ENCODE measurements at regions not wholly inside any gene's neighbourhood (a gene's known extent, or its start where the extent isn't known, plus 50 kb on each side); places are given as distances from the start of the nearest gene placed in this dataset.

- Mint-ChIP-seq H3K9me3 (ENCODE audit: insufficient read depth) (no peaks in the 10 kb centered on the region), H3K4me3 (no peak overlapping the region), H3K27ac (no peak overlapping the region), H3K36me3 (ENCODE audit: low read depth) (no peaks in the 10 kb centered on the region), H3K4me1 (ENCODE audit: low read depth) (no peaks in the 10 kb centered on the region), H3K27me3 (ENCODE audit: low read depth) (no peaks in the 10 kb centered on the region)
- DNase-seq (no peak), ATAC-seq (no peak)
- POLR2A ChIA-PET, result no interaction called here
- CTCF ChIA-PET, result no interaction called here
Measured at GRCh38 chr1:208923456-208923855, 660.1 kb upstream of the CAMK1G start.

GRCh38 chr1:208923946-208924720, 659.4 kb upstream of the CAMK1G start:
- Mint-ChIP-seq H3K9me3 (ENCODE audit: insufficient read depth) (no peaks in the 10 kb centered on the region), H3K36me3 (ENCODE audit: low read depth) (no peaks in the 10 kb centered on the region), H3K4me3 (no peak overlapping the region), H3K4me1 (ENCODE audit: low read depth) (no peaks in the 10 kb centered on the region), H3K27ac (no peak overlapping the region), H3K27me3 (ENCODE audit: low read depth) (no peaks in the 10 kb centered on the region)
- CTCF ChIA-PET, result no interaction called here
- no peak for ATAC-seq
- no peak for DNase-seq
- POLR2A ChIA-PET, result no interaction called here

DNA sequence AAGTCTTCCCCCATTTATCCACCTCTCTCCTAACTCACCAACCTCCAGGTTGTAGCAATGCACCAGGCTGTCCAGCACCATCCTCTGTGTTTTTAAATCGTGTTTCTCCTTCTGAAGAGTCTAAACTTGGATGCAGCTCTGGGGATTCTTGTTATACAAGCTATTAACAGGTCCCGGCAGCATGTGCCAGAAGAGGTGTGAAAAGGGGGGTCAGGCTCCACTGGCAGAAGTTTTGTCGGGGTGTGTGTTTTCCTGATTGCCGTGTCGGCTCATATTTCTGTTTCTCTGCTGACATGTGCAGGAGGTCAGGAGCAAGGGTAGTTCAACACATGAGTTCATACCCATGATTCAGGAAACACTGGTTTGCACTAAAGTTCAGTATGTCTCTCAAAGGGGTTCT, 658.6 kb upstream of the CAMK1G start:
- no peaks in the 10 kb centered on the region for H3K27me3 Mint-ChIP-seq (ENCODE audit: low read depth)
- H3K27ac Mint-ChIP-seq, result no peak overlapping the region
- H3K9me3 Mint-ChIP-seq (ENCODE audit: insufficient read depth), result no peaks in the 10 kb centered on the region
- H3K4me1 Mint-ChIP-seq (ENCODE audit: low read depth), result no peaks in the 10 kb centered on the region
- no peak overlapping the region for H3K4me3 Mint-ChIP-seq
- ChIA-PET POLR2A (no interaction called here), CTCF (no interaction called here)
- DNase-seq, result no peak
- ATAC-seq, result no peak
- no peaks in the 10 kb centered on the region for H3K36me3 Mint-ChIP-seq (ENCODE audit: low read depth)

- Mint-ChIP-seq H3K9me3 (ENCODE audit: insufficient read depth) (no peaks in the 10 kb centered on the region), H3K27ac (no peak overlapping the region), H3K27me3 (ENCODE audit: low read depth) (no peaks in the 10 kb centered on the region), H3K4me3 (no peak overlapping the region), H3K4me1 (ENCODE audit: low read depth) (no peaks in the 10 kb centered on the region), H3K36me3 (ENCODE audit: low read depth) (no peaks in the 10 kb centered on the region)
- ATAC-seq, result no peak
- POLR2A ChIA-PET, result no interaction called here
- CTCF ChIA-PET, result no interaction called here
- DNase-seq, result no peak
Measured at GRCh38 chr1:208928349-208929010, 655.0 kb upstream of the CAMK1G start.

GRCh38 chr1:208929575-208929974, 653.9 kb upstream of the CAMK1G start:
- H3K4me1 Mint-ChIP-seq (ENCODE audit: low read depth), result no peaks in the 10 kb centered on the region
- POLR2A ChIA-PET, result no interaction called here
- H3K27ac Mint-ChIP-seq, result no peak overlapping the region
- no peak for DNase-seq
- no peaks in the 10 kb centered on the region for H3K36me3 Mint-ChIP-seq (ENCODE audit: low read depth)
- CTCF ChIA-PET, result no interaction called here
- no peaks in the 10 kb centered on the region for H3K9me3 Mint-ChIP-seq (ENCODE audit: insufficient read depth)
- ATAC-seq, result no peak
- H3K27me3 Mint-ChIP-seq (ENCODE audit: low read depth), result no peaks in the 10 kb centered on the region
- H3K4me3 Mint-ChIP-seq, result no peak overlapping the region

GRCh38 chr1:208931936-208932335, 651.6 kb upstream of the CAMK1G start:
- POLR2A ChIA-PET, result no interaction called here
- H3K36me3 Mint-ChIP-seq (ENCODE audit: low read depth), result no peaks in the 10 kb centered on the region
- no peaks in the 10 kb centered on the region for H3K4me1 Mint-ChIP-seq (ENCODE audit: low read depth)

DNA sequence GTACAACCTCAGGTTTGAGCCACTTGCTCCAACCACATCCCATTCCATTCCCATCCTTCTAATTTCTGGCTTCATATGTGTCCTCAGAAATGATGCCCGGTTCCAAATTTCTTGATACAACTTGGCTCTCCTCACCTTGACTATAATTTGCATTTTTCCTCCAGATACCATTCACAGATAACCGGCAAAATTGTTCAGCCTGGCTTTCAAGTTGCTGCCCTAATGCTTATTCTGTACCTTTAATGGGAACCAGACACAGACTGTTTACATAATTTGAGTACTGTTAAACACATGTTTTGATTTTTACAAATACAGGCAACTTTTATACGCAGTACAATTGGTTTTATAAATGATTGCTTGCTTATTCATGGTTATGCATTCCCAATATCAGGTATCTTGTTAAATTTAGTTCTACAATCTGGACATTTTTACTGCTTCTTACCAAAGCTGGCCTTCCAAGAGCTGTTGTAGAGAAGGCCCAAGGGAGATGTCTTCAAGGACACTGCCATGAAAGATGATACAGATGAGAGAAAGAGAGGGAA, 649.5 kb upstream of the CAMK1G start:
- Mint-ChIP-seq H3K36me3 (ENCODE audit: low read depth) (no peaks in the 10 kb centered on the region), H3K4me1 (ENCODE audit: low read depth) (no peaks in the 10 kb centered on the region), H3K4me3 (no peak overlapping the region), H3K27ac (no peak overlapping the region), H3K27me3 (ENCODE audit: low read depth) (no peaks in the 10 kb centered on the region), H3K9me3 (ENCODE audit: insufficient read depth) (no peaks in the 10 kb centered on the region)
- DNase-seq, result no peak
- ATAC-seq, result no peak
- POLR2A ChIA-PET, result no interaction called here
- CTCF ChIA-PET, result no interaction called here

More at GRCh38 chr1:208931936-208932335, 651.6 kb upstream of the CAMK1G start:
- ATAC-seq (no peak), DNase-seq (no peak)
- Mint-ChIP-seq H3K9me3 (ENCODE audit: insufficient read depth) (no peaks in the 10 kb centered on the region), H3K4me3 (no peak overlapping the region), H3K27me3 (ENCODE audit: low read depth) (no peaks in the 10 kb centered on the region), H3K27ac (no peak overlapping the region)
- CTCF ChIA-PET, result no interaction called here

GRCh38 chr1:208934933-208935332, 648.6 kb upstream of the CAMK1G start:
- H3K4me3 Mint-ChIP-seq, result no peak overlapping the region
- ChIA-PET POLR2A (no interaction called here), CTCF (no interaction called here)
- no peaks in the 10 kb centered on the region for H3K4me1 Mint-ChIP-seq (ENCODE audit: low read depth)
- H3K27ac Mint-ChIP-seq, result no peak overlapping the region
- DNase-seq, result no peak
- no peak for ATAC-seq
- H3K27me3 Mint-ChIP-seq (ENCODE audit: low read depth), result no peaks in the 10 kb centered on the region
- no peaks in the 10 kb centered on the region for H3K36me3 Mint-ChIP-seq (ENCODE audit: low read depth)
- no peaks in the 10 kb centered on the region for H3K9me3 Mint-ChIP-seq (ENCODE audit: insufficient read depth)

DNA sequence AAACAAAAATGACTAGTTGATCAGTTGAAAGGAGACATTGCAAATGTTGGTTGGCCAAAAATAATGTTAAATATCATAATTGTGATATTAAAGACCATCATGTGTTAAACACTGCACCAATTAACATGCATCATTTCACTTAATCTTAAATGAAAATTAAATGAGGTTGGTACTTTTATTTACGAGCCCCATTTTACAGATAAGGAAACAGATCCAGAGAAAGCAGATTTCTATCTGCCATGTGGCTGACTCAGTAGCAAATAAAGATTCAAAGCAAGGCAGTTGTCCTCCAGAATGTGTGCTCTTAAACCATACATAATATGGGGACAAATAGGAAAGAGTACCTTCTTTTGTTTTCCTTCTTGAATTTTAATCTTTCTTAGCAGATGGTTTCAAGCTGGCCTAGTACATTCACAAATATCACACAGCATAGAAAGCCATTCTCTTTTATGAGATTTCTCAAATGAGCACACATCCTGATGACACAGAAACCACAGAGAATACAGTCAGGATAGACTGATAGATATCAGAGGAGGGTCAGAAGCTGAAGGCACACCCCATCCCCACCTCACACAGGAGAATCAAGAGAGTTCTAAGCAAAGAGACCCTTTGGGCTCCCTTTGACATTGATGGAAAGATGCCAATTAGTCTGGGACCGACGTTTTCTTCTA, 647.9 kb upstream of the CAMK1G start:
- Mint-ChIP-seq H3K9me3 (ENCODE audit: insufficient read depth) (no peaks in the 10 kb centered on the region), H3K4me1 (ENCODE audit: low read depth) (no peaks in the 10 kb centered on the region), H3K27ac (no peak overlapping the region), H3K36me3 (ENCODE audit: low read depth) (no peaks in the 10 kb centered on the region), H3K4me3 (no peak overlapping the region), H3K27me3 (ENCODE audit: low read depth) (no peaks in the 10 kb centered on the region)
- ChIA-PET POLR2A (no interaction called here), CTCF (no interaction called here)
- ATAC-seq (no peak), DNase-seq (no peak)

GRCh38 chr1:208939537-208940085, 643.9 kb upstream of the CAMK1G start:
- CTCF ChIA-PET, result no interaction called here
- Mint-ChIP-seq H3K27ac (no peak overlapping the region), H3K36me3 (ENCODE audit: low read depth) (no peaks in the 10 kb centered on the region), H3K9me3 (ENCODE audit: insufficient read depth) (no peaks in the 10 kb centered on the region), H3K4me3 (no peak overlapping the region), H3K27me3 (ENCODE audit: low read depth) (peaks cover 2% of the 10 kb centered on the region), H3K4me1 (ENCODE audit: low read depth) (no peaks in the 10 kb centered on the region)
- DNase-seq (no peak), ATAC-seq (no peak)
- POLR2A ChIA-PET, result no interaction called here

DNA sequence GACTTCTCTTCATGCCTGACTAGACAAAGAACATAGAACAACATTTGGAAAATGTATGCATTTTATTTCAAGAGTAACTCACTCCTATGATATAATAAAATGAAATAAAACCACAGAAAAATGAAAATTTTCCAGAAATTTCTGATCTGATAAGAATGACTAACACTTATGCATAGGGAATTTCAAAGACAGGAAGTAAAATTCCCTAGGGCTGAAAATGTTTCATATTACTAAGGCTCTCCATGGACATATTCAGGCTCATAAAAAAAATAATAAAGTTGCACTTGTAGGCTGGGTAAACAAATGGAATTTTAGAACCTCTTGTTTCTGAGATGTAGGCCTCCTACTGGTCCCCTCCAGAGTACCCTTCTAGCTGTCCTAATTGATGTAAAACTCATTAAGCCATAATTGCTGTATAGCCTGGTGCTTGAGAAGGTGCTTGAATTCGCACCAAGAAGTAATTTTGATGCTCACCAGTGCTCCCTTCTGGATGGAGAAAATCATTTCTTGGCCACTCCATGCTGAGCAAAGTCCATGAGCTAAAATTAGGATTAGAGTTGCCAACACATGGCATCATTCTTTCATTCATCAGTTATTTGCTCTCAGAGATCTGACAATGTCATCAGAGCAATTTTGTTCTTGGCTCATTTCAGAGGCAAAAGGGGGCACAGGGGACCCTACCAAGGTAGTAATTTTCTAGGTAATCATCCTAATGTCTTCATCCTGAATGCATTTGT, 641.0 kb upstream of the CAMK1G start:
- ATAC-seq (no peak), DNase-seq (no peak)
- Mint-ChIP-seq H3K4me1 (ENCODE audit: low read depth) (no peaks in the 10 kb centered on the region), H3K27me3 (ENCODE audit: low read depth) (peaks cover 2% of the 10 kb centered on the region), H3K36me3 (ENCODE audit: low read depth) (no peaks in the 10 kb centered on the region), H3K27ac (no peak overlapping the region), H3K4me3 (no peak overlapping the region), H3K9me3 (ENCODE audit: insufficient read depth) (no peaks in the 10 kb centered on the region)
- ChIA-PET POLR2A (no interaction called here), CTCF (no interaction called here)

GRCh38 chr1:208943291-208943690, 640.2 kb upstream of the CAMK1G start:
- ChIA-PET POLR2A (no interaction called here), CTCF (interaction anchor here (0.7 kb wide), 1 partner anchor 16 kb away, joined by 6 read pairs; no protein-coding TSS in a partner anchor)
- peaks cover 2% of the 10 kb centered on the region for H3K27me3 Mint-ChIP-seq (ENCODE audit: low read depth)
- H3K4me1 Mint-ChIP-seq (ENCODE audit: low read depth), result no peaks in the 10 kb centered on the region
- H3K27ac Mint-ChIP-seq, result no peak overlapping the region
- no peaks in the 10 kb centered on the region for H3K9me3 Mint-ChIP-seq (ENCODE audit: insufficient read depth)
- ATAC-seq (no peak), DNase-seq (no peak)
- no peak overlapping the region for H3K4me3 Mint-ChIP-seq
- H3K36me3 Mint-ChIP-seq (ENCODE audit: low read depth), result no peaks in the 10 kb centered on the region
